ENCODE measurements at regions not wholly inside any gene's neighbourhood (a gene's known extent, or its start where the extent isn't known, plus 50 kb on each side); places are given as distances from the start of the nearest gene placed in this dataset.

DNA sequence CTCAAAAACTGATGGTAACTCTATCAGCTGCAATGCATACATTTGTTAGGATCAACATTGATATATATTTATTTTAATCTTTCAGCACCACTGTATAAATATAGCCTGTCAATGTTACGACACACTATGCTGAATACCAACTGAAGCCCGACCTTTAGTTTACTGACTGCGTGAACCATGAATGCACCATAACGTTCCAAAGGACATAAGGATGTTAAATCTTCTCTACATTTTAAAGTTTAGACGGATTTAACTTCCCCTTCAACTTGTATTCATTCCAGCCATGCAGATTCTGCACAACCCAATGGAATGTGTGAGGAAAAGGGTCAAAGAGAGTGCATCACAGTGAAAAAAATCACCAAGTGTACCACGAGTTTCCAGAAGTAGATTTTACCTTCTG, 489.5 kb downstream of the IRS1 start:
- Histone ChIP-seq H3K4me2 (ENCODE audit: low read depth, low read length) (no peak overlapping the region), H3K4me3 (replicated peaks in 1 of 3; ENCODE audit: insufficient read depth in 1 of 3, low read depth in 2 of 3, low read length in 3 of 3) (no peak overlapping the region), H3K9ac (ENCODE audit: insufficient read depth, low read depth, low read length) (no peak overlapping the region), H2AFZ (ENCODE audit: low read length) (no peak overlapping the region), H3K27ac (ENCODE audit: extremely low read length, insufficient read depth, low read length) (no peak overlapping the region), H3K36me3 (replicated peaks in 1 of 2; ENCODE audit: control insufficient read depth in 1 of 2, insufficient read depth in 2 of 2, low read length in 2 of 2) (no peaks in the 10 kb centered on the region), H4K20me1 (ENCODE audit: insufficient read depth, low read length) (no peaks in the 10 kb centered on the region), H3K27me3 (ENCODE audit: control insufficient read depth in 1 of 2, insufficient read depth in 2 of 2, low read length in 2 of 2) (no peaks in the 10 kb centered on the region), H3K79me2 (ENCODE audit: insufficient read depth, low read length) (no peaks in the 10 kb centered on the region), H3K9me3 (ENCODE audit: low read length) (no peaks in the 10 kb centered on the region), H3K4me1 (ENCODE audit: insufficient read depth, low read length) (peaks cover 11% of the 10 kb centered on the region)
- no peak for FAIRE-seq
- WGBS (ENCODE audit: low lambda C conversion rate): 36% methylated on average over 6 of the region's 6 CpGs
- ChIA-PET CTCF (ENCODE audit: low intra/inter-chr PET ratio, low total read pairs) (no interaction called here), POLR2A (no interaction called here)
- in situ Hi-C loops (cut with HindIII; ENCODE audit: extremely low pct_ligation_motif_present, low pct_unique_long_range_greater_than_20kb) (no loop called here), intact Hi-C loops (cut with micrococcal nuclease; ENCODE audit: unreplicated experiment) (no loop called here)
- DNase-seq (ENCODE audit: low spot score): no peak
- BruUV-seq (replicated peaks): no TSS peak
- TF ChIP-seq TCF12 (IDR thresholded peaks at IDR 0.05) (no peak), TCF12 (CRISPR knock-in tag; IDR thresholded peaks at IDR 0.05) (no peak), KMT2A (CRISPR knock-in tag; IDR thresholded peaks at IDR 0.05) (no peak), MEF2D (CRISPR knock-in tag; IDR thresholded peaks at IDR 0.05) (no peak), CHD4 (IDR thresholded peaks at IDR 0.05; ENCODE audit: borderline replicate concordance, low read length) (no peak), FOSL2 (CRISPR knock-in tag; IDR thresholded peaks at IDR 0.05) (no peak), CREB1 (IDR thresholded peaks at IDR 0.05) (no peak), CREB1 (CRISPR knock-in tag; IDR thresholded peaks at IDR 0.05) (no peak), DPF2 (CRISPR knock-in tag; IDR thresholded peaks at IDR 0.05; ENCODE audit: borderline replicate concordance, low read depth) (no peak), WIZ (CRISPR knock-in tag; IDR thresholded peaks at IDR 0.05) (no peak), FOSL1 (CRISPR knock-in tag; IDR thresholded peaks at IDR 0.05; ENCODE audit: borderline replicate concordance) (no peak), ZNF703 (CRISPR knock-in tag; IDR thresholded peaks at IDR 0.05; ENCODE audit: borderline replicate concordance) (no peak), TSC22D2 (CRISPR knock-in tag; IDR thresholded peaks at IDR 0.05; ENCODE audit: borderline replicate concordance) (no peak), ZNF121 (CRISPR knock-in tag; IDR thresholded peaks at IDR 0.05) (no peak), DR1 (CRISPR knock-in tag; IDR thresholded peaks at IDR 0.05) (no peak)
- TF ChIP-seq, protein P1, sequence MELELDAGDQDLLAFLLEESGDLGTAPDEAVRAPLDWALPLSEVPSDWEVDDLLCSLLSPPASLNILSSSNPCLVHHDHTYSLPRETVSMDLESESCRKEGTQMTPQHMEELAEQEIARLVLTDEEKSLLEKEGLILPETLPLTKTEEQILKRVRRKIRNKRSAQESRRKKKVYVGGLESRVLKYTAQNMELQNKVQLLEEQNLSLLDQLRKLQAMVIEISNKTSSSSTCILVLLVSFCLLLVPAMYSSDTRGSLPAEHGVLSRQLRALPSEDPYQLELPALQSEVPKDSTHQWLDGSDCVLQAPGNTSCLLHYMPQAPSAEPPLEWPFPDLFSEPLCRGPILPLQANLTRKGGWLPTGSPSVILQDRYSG (CRISPR knock-in tag; IDR thresholded peaks at IDR 0.05): no peak
- TF ChIP-seq, protein P2, sequence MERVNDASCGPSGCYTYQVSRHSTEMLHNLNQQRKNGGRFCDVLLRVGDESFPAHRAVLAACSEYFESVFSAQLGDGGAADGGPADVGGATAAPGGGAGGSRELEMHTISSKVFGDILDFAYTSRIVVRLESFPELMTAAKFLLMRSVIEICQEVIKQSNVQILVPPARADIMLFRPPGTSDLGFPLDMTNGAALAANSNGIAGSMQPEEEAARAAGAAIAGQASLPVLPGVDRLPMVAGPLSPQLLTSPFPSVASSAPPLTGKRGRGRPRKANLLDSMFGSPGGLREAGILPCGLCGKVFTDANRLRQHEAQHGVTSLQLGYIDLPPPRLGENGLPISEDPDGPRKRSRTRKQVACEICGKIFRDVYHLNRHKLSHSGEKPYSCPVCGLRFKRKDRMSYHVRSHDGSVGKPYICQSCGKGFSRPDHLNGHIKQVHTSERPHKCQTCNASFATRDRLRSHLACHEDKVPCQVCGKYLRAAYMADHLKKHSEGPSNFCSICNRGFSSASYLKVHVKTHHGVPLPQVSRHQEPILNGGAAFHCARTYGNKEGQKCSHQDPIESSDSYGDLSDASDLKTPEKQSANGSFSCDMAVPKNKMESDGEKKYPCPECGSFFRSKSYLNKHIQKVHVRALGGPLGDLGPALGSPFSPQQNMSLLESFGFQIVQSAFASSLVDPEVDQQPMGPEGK (CRISPR knock-in tag; IDR thresholded peaks at IDR 0.05): no peak
- TF ChIP-seq, protein P3, sequence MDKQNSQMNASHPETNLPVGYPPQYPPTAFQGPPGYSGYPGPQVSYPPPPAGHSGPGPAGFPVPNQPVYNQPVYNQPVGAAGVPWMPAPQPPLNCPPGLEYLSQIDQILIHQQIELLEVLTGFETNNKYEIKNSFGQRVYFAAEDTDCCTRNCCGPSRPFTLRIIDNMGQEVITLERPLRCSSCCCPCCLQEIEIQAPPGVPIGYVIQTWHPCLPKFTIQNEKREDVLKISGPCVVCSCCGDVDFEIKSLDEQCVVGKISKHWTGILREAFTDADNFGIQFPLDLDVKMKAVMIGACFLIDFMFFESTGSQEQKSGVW (CRISPR knock-in tag; IDR thresholded peaks at IDR 0.05; ENCODE audit: borderline replicate concordance): no peak
- TF ChIP-seq, protein P4, sequence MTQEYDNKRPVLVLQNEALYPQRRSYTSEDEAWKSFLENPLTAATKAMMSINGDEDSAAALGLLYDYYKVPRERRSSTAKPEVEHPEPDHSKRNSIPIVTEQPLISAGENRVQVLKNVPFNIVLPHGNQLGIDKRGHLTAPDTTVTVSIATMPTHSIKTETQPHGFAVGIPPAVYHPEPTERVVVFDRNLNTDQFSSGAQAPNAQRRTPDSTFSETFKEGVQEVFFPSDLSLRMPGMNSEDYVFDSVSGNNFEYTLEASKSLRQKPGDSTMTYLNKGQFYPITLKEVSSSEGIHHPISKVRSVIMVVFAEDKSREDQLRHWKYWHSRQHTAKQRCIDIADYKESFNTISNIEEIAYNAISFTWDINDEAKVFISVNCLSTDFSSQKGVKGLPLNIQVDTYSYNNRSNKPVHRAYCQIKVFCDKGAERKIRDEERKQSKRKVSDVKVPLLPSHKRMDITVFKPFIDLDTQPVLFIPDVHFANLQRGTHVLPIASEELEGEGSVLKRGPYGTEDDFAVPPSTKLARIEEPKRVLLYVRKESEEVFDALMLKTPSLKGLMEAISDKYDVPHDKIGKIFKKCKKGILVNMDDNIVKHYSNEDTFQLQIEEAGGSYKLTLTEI (CRISPR knock-in tag; conservative IDR thresholded peaks at IDR 0.05): no peak
- ATAC-seq: no peak
